GM13977 (cell line): ENCODE measurements at regions not wholly inside any gene's neighbourhood (a gene's known extent, or its start where the extent isn't known, plus 50 kb on each side); places are given as distances from the start of the nearest gene placed in this dataset.

Experiments
- DNase-seq: peaks from one replicate; pipeline ENCODE4 v3.0.0; 2012; ENCODE audit warnings: low spot score
- in situ Hi-C: fragments of 300-500 bp; cut with MboI; formaldehyde crosslinking; loops from one replicate; pipeline ENCODE4 v1.12.0; 2022; ENCODE audit warnings: low sequenced_read_pairs, low pct_unique_long_range_greater_than_20kb, mixed read lengths, inconsistent platforms; ENCODE audit not compliant: unreplicated experiment
- TF ChIP-seq, protein P1 (sequence below): IDR thresholded peaks from 2 replicates; pipeline ENCODE4 v1.5.1; 2012; ENCODE audit warnings: mild to moderate bottlenecking, control low read depth; ENCODE audit not compliant: insufficient read depth; ENCODE audit errors: extremely low read depth, missing control alignments

DNA sequence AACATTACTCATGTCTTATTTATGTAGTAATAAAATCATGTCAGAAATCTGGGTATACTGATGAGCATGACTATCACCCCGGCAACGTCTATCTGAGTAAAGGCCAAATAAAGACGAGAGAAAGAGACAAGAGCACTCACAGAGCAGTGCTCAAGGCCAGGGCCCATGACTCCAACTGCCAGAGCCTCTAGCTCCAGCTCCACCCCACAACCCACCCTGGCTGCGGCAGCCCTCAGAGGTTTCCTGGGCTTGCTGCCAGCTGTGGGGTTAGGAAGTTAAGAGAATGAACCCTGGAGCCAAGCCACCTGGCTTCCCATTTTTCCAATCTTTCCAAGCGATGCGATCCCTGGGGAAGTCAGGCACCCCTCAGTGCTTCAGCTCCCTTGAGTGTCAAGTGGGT, 92.0 kb upstream of the PAX1 start:
- TF ChIP-seq, protein P1, sequence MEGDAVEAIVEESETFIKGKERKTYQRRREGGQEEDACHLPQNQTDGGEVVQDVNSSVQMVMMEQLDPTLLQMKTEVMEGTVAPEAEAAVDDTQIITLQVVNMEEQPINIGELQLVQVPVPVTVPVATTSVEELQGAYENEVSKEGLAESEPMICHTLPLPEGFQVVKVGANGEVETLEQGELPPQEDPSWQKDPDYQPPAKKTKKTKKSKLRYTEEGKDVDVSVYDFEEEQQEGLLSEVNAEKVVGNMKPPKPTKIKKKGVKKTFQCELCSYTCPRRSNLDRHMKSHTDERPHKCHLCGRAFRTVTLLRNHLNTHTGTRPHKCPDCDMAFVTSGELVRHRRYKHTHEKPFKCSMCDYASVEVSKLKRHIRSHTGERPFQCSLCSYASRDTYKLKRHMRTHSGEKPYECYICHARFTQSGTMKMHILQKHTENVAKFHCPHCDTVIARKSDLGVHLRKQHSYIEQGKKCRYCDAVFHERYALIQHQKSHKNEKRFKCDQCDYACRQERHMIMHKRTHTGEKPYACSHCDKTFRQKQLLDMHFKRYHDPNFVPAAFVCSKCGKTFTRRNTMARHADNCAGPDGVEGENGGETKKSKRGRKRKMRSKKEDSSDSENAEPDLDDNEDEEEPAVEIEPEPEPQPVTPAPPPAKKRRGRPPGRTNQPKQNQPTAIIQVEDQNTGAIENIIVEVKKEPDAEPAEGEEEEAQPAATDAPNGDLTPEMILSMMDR = no peak
- in situ Hi-C loops = no loop called here
- no peak for DNase-seq

- TF ChIP-seq, protein P1 = no peak
- in situ Hi-C loops = no loop called here
- no peak for DNase-seq
Observed at GRCh38 chr20:21609981-21610380, 95.5 kb upstream of the PAX1 start.

DNA sequence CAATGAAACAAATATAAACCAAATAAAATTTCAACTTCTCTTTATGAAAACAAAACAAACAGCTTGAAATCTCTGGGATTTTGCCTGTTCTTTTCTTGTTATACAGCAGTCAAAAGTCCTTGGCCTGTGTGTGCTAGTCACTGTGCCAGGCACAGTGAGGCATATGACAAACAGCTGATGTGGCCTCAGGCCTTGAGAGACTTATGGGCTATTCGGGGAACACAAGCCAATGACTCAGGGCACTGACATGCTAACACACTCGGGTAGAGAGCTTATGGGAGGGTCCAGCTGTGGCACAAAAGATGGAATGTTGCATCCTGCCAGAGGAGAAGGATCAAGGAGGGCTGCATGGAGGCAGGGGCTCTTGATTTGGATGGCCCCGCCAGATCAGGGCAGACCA, 95.4 kb upstream of the NKX2-2 start:
- in situ Hi-C loops = no loop called here
- no peak for DNase-seq
- TF ChIP-seq, protein P1 = no peak

DNA sequence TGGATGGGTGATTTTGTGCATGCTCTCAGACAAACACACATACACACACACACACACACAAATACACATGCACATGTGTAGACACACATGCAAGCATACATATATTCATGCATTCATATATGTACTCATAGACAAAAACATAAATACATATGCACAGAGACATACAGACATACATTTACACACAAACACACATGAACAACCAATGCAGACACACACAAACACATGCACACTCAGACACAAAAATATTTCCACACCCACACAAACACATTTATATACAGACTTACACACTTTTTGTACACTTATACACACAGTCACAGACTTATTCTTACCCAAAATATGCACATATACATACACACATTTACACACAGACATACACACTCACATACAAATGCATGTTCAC, 94.9 kb upstream of the NKX2-2 start:
- DNase-seq = no peak
- in situ Hi-C loops = no loop called here
- TF ChIP-seq, protein P1 = no peak

GRCh38 chr20:21607971-21608725, 94.3 kb upstream of the NKX2-2 start:
- in situ Hi-C loops = no loop called here
- no peak for DNase-seq
- TF ChIP-seq, protein P1 = no peak

GRCh38 chr20:21601799-21602198, 87.9 kb upstream of the NKX2-2 start:
- in situ Hi-C loops = no loop called here
- DNase-seq = no peak
- TF ChIP-seq, protein P1 = no peak
